GM10248 (cell line): ENCODE measurements at regions not wholly inside any gene's neighbourhood (a gene's known extent, or its start where the extent isn't known, plus 50 kb on each side); places are given as distances from the start of the nearest gene placed in this dataset.

ENCODE experiments used
- CTCF ChIA-PET: fragments of 300-600 bp; sonication (Branson Sonifier 250); formaldehyde crosslinking; extraction: SDS; loops from one replicate; lab custom pipeline; 2021; ENCODE audit warnings: antibody characterized with exemption; lab: Yijun Ruan, JAX
- POLR2A ChIA-PET: fragments of 350-650 bp; sonication (Branson Sonifier 250); formaldehyde crosslinking; extraction: SDS; loops from one replicate; lab custom pipeline; 2020; ENCODE audit warnings: antibody characterized with exemption; lab: Yijun Ruan, JAX
- DNase-seq: peaks from one replicate; pipeline ENCODE4 v3.0.0; 2012; ENCODE audit errors: extremely low spot score
- CTCF ChIP-seq: IDR thresholded peaks from 2 replicates; pipeline ENCODE4 v1.5.1; 2012; ENCODE audit warnings: mild to moderate bottlenecking, low read depth; ENCODE audit errors: extremely low read depth, missing control alignments, control extremely low read depth

DNA sequence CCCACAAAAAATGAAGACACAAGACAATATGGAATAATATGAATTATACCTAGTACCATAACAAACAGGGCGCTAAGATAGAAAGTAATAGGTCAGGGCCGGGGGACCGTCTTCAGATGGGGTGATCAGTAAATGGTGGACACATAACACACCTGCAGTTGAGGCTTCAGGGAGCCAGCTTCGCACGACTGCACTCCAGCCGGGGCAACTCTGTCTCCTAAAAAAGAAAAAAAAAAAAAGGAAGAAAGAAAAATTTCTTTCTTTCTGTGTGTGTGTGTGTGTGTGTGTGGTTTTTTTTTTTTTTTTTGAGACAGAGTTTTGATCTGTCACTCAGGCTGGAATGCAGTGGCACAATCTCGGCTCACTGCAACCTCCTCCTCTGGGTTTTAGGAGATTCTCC lies 75.0 kb upstream of the HSPA9 start:
- no peak for DNase-seq
- no peak for TF ChIP-seq CTCF
- ChIA-PET POLR2A (no interaction called here), CTCF (interaction anchor here (1.2 to 6.8 kb wide), 2 partner anchors 11 to 50 kb away, joined by 4 to 60 read pairs; no protein-coding TSS in a partner anchor)

GRCh38 chr5:138649775-138650174 lies 74.6 kb upstream of the HSPA9 start:
- no peak for DNase-seq
- ChIA-PET POLR2A (no interaction called here), CTCF (interaction anchor here (0.6 to 6.8 kb wide), 4 partner anchors 10 to 70 kb away, joined by 3 to 60 read pairs (median 4); no protein-coding TSS in a partner anchor)
- TF ChIP-seq CTCF: no peak

- POLR2A ChIA-PET: no interaction called here
- no peak for DNase-seq
Observed at GRCh38 chr5:138649316-138649720, 74.1 kb upstream of the HSPA9 start.

GRCh38 chr5:138648841-138649240 lies 73.6 kb upstream of the HSPA9 start:
- POLR2A ChIA-PET: no interaction called here
- TF ChIP-seq CTCF: no peak
- CTCF ChIA-PET: interaction anchor here (0.6 to 6.8 kb wide), 9 partner anchors 9 to 602 kb away, joined by 3 to 60 read pairs (median 3); no protein-coding TSS in a partner anchor
- DNase-seq: no peak

More at GRCh38 chr5:138649316-138649720, 74.1 kb upstream of the HSPA9 start:
- CTCF ChIA-PET: interaction anchor here (0.6 to 6.8 kb wide), 7 partner anchors 10 to 602 kb away, joined by 3 to 60 read pairs (median 3); no protein-coding TSS in a partner anchor
- no peak for TF ChIP-seq CTCF

DNA sequence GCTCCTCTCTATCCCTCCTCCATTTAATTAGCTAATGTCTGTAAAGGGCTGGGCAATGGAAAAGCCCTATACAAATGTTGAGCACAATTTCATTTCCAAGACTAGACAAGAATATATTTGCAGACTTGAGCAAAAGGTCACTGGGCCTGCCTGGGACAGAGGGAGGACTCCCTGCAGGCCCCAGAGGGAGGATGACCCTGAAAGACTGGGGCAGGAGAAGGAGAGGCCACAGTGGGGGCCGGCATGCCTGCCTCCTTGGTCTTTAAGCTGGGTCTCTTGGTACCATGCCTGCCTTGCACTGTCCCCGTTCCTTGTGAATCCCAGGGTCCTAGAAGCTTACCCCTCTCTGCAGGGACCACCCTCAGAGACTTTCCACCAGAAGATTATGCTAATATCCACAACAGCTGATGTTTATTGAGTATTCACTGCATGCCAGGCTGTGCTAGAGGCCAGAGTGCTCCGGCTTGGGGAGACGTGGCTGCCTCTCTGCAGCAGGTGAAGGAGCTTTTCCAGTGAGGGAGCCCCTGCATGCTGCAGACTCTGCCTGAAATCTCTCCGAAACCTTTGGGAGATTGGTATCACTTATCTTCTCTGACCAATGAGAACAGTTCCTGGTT lies 72.7 kb upstream of the HSPA9 start:
- TF ChIP-seq CTCF: no peak
- ChIA-PET POLR2A (interaction anchor here (0.6 kb wide), 1 partner anchor 39 kb away, joined by 3 read pairs; no protein-coding TSS in a partner anchor), CTCF (interaction anchor here (1.0 to 6.8 kb wide), 7 partner anchors 8 to 603 kb away, joined by 3 to 60 read pairs (median 4); no protein-coding TSS in a partner anchor)
- DNase-seq: no peak

DNA sequence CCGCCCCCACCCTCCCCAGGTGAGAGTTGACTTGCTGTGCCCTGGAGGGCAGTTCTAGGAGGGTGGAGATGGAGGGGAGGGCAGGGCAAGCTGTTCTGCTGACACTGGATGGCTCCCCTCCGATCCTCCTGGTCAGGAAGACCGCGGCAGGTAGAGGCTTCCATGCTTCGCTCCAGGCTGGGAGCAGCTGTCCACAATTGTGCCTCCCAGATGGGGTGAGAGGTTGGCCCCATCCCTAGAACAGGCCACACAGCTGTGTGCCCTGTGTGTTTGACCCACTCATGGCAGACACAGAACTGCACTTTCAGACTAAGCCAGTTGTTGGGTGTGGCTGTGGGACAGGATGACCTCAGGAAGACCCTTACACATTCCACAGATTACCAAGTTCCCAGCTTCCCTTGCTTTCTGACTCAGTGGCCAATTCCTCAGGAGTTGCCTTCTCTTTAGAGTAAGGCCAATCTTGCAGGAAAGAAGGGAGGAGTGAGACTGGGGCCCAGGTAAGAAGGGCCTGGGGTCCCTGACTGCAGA lies 72.1 kb upstream of the HSPA9 start:
- no peak for TF ChIP-seq CTCF
- ChIA-PET CTCF (interaction anchor here (1.2 to 1.5 kb wide), 3 partner anchors 11 to 68 kb away, joined by 3 to 5 read pairs (median 4); no protein-coding TSS in a partner anchor), POLR2A (no interaction called here)
- DNase-seq: no peak
